K562 (cell line): ENCODE measurements at regions not wholly inside any gene's neighbourhood (a gene's known extent, or its start where the extent isn't known, plus 50 kb on each side); places are given as distances from the start of the nearest gene placed in this dataset.

ENCODE experiments used
- ATAC-seq: fragments of 200-7000 bp; cut with Tn5 transposase; 3 replicates; pipeline ENCODE4 v1.9.1; 2020; ENCODE audit warnings: moderate library complexity
- BruUV-seq: library from RNA; stranded (reverse); fragments of 400-500 nt; replicated peaks from 2 replicates; lab custom pipeline; 2021; lab: Mats Ljungman, UMichigan
- CTCF ChIA-PET: fragments of 300-600 bp; formaldehyde crosslinking; extraction: SDS; loops from one replicate; lab custom pipeline; 2021; ENCODE audit warnings: low intra/inter-chr PET ratio; lab: Yijun Ruan, JAX
- POLR2A ChIA-PET: fragments of 300-600, 350-650 bp; sonication (Branson Sonifier 250); formaldehyde crosslinking; extraction: SDS; loops from one replicate; lab custom pipeline; 2021; ENCODE audit warnings: antibody characterized with exemption, inconsistent platforms; lab: Yijun Ruan, JAX
- DNase-seq, 4 experiments: peaks; one replicate each; pipeline versions ENCODE4 v3.0.0 to v3.0.0-alpha.2; 2011 to 2018; ENCODE audit warnings: low spot score in 3 of 4, mixed read lengths in 3 of 4; ENCODE audit errors: extremely low read depth in 1 of 4
- FAIRE-seq: peaks from 2 replicates; lab custom pipeline; 2011; peaks lifted over from hg19 to GRCh38; lab: Jason Lieb, UNC
- H2AFZ ChIP-seq: 2 replicates; pipeline ENCODE4 v1.6.0; 2011; ENCODE audit warnings: low read depth, low read length, control low read depth, inconsistent platforms
- H3K27ac ChIP-seq: fragments of 200-600 bp; 3 replicates; pipeline ENCODE4 v1.8.0; 2011; ENCODE audit warnings: low read depth, mild to moderate bottlenecking, control low read depth, inconsistent platforms, low read length, moderate library complexity, mixed read lengths; ENCODE audit errors: extremely low read depth
- H3K27me3 ChIP-seq, 2 experiments: fragments of 300-600 bp in 1 of 2; 2 replicates in 1 of 2; 3 replicates in 1 of 2; pipeline versions ENCODE4 v1.6.0 to v1.8.0; 2011; ENCODE audit warnings: inconsistent platforms in 2 of 2, low read length in 2 of 2, mild to moderate bottlenecking in 1 of 2, mixed read lengths in 1 of 2, moderate library complexity in 1 of 2; ENCODE audit not compliant: control insufficient read depth in 2 of 2, insufficient read depth in 2 of 2
- H3K36me3 ChIP-seq: fragments of 300-600 bp; 3 replicates; pipeline ENCODE4 v1.8.0; 2011; ENCODE audit warnings: mild to moderate bottlenecking, low read length, inconsistent platforms; ENCODE audit not compliant: control insufficient read depth, insufficient read depth
- H3K4me1 ChIP-seq, 2 experiments: fragments of 200-600 bp in 1 of 2; replicated peaks in 1 of 2; 2 replicates in 1 of 2; 3 replicates in 1 of 2; pipeline versions ENCODE4 v1.5.1 to v1.8.0; 2011; ENCODE audit warnings: inconsistent platforms in 2 of 2, low read length in 2 of 2, mild to moderate bottlenecking in 1 of 2, mixed read lengths in 1 of 2, moderate library complexity in 1 of 2; ENCODE audit not compliant: control insufficient read depth in 2 of 2, insufficient read depth in 2 of 2
- H3K4me2 ChIP-seq: 2 replicates; pipeline ENCODE4 v1.6.1; 2011; ENCODE audit warnings: low read length, control low read depth, inconsistent platforms, mixed read lengths; ENCODE audit not compliant: insufficient read depth
- H3K4me3 ChIP-seq: fragments of 200-600 bp; sonication (generic), shearing (Covaris generic); 2 replicates; pipeline ENCODE4 v1.5.1; 2016; ENCODE audit warnings: control low read depth, inconsistent platforms
- H3K79me2 ChIP-seq: fragments of 200-600 bp; 3 replicates; pipeline ENCODE4 v1.8.0; 2011; ENCODE audit warnings: low read length, inconsistent platforms; ENCODE audit not compliant: control insufficient read depth, insufficient read depth
- H3K9ac ChIP-seq, 2 experiments: 2 replicates each; pipeline versions ENCODE4 v1.6.0 to v1.6.1; 2011; ENCODE audit warnings: low read depth in 2 of 2, low read length in 2 of 2, control low read depth in 1 of 2, inconsistent platforms in 1 of 2, mild to moderate bottlenecking in 1 of 2, mixed read lengths in 1 of 2; ENCODE audit not compliant: insufficient read depth in 1 of 2
- H3K9me1 ChIP-seq: one replicate; pipeline ENCODE4 v1.6.0; 2011; ENCODE audit warnings: inconsistent platforms, mild to moderate bottlenecking, low read length, moderate library complexity; ENCODE audit not compliant: control insufficient read depth, insufficient read depth
- H3K9me3 ChIP-seq: replicated peaks from 2 replicates; pipeline ENCODE4 v1.5.1; 2011; ENCODE audit warnings: low read depth, low read length, inconsistent platforms; ENCODE audit not compliant: control insufficient read depth, insufficient read depth
- H4K20me1 ChIP-seq: replicated peaks from 2 replicates; pipeline ENCODE4 v1.6.1; 2011; ENCODE audit warnings: low read length, inconsistent platforms, mixed read lengths; ENCODE audit not compliant: control insufficient read depth, insufficient read depth
- ARID1B ChIP-seq: fragments of 450-650 bp; IDR thresholded peaks from 2 replicates; pipeline ENCODE4 v1.6.1; 2016; ENCODE audit warnings: antibody characterized with exemption, mild to moderate bottlenecking, inconsistent platforms
- OTX1 ChIP-seq: fragments of 450-650 bp; formaldehyde crosslinking; IDR thresholded peaks from 2 replicates; pipeline ENCODE4 v1.4.0; 2022; ENCODE audit warnings: mild to moderate bottlenecking
- PRPF4 ChIP-seq: fragments of 200-400 bp; formaldehyde crosslinking; IDR thresholded peaks from one replicate; pipeline ENCODE4 v1.6.1; 2017; ENCODE audit warnings: low read length, low read depth, mild to moderate bottlenecking; ENCODE audit not compliant: insufficient read depth, poor library complexity, severe bottlenecking
- RBM22 ChIP-seq: fragments of 200-400 bp; formaldehyde crosslinking; IDR thresholded peaks from 2 replicates; pipeline ENCODE4 v1.6.1; 2018; ENCODE audit warnings: low read length, low read depth; ENCODE audit not compliant: poor library complexity, severe bottlenecking
- SMAD4 ChIP-seq: fragments of 250-450 bp; sonication (Bioruptor Pico); conservative IDR thresholded peaks from 2 replicates; pipeline ENCODE4 v1.8.0; 2021; ENCODE audit warnings: inconsistent platforms, mild to moderate bottlenecking, moderate library complexity
- ZKSCAN3 ChIP-seq: fragments of 250-450 bp; sonication (Bioruptor Pico); IDR thresholded peaks from 2 replicates; pipeline ENCODE4 v1.4.0; 2020
- WGBS: fragments of 100-300 bp; shearing (Covaris generic); methylation state at CpG from one replicate; pipeline ENCODE4 v1.1.6; 2016; ENCODE audit warnings: low coverage, mixed read lengths; ENCODE audit not compliant: insufficient coverage; ENCODE audit errors: missing lambda C conversion rate; 5-methylcytosine and 5-hydroxymethylcytosine counted together
- in situ Hi-C: fragments of 300-500 bp; cut with MboI; formaldehyde crosslinking; loops from 4 replicates; pipeline ENCODE4 v1.15.0; 2018; ENCODE audit warnings: inconsistent platforms, mixed read lengths
- intact Hi-C: fragments of 100-400 bp; cut with micrococcal nuclease; formaldehyde crosslinking; loops from 2 replicates; pipeline ENCODE4 v1.14.2; 2022
- TF ChIP-seq, protein P1 (sequence below): IDR thresholded peaks from 3 replicates; pipeline ENCODE4 v1.6.1; 2011; ENCODE audit warnings: borderline replicate concordance, mild to moderate bottlenecking; ENCODE audit not compliant: insufficient read length, insufficient read depth

DNA sequence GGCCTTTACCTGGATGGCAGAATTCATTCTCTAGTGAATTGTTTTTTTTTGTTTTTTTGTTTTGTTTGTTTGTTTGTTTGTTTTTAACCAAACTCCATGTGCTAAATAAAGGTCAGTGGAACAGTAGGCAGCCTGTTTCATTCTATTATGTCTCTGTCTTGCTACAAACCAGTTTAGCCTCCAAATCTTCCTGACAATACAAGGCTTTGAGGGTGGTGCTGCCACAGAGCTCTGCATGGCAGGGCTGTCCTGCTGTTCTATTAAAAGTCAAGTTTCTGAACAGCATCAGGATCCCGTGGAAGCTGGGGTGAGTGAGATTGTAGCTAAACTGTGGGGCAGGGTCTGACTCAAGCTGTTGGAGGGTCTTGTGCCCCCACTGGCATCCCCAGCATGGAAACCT lies 144.1 kb upstream of the MAST4 start:
- Histone ChIP-seq H2AFZ (no peak overlapping the region), H3K27me3 (no peaks in the 10 kb centered on the region), H3K9me1 (no peaks in the 10 kb centered on the region), H3K9ac (no peak overlapping the region), H3K27ac (no peak overlapping the region), H3K4me2 (no peak overlapping the region), H3K9me3 (no peaks in the 10 kb centered on the region), H3K4me3 (no peak overlapping the region), H4K20me1 (no peaks in the 10 kb centered on the region), H3K4me1 (no peaks in the 10 kb centered on the region), H3K36me3 (no peaks in the 10 kb centered on the region), H3K79me2 (no peaks in the 10 kb centered on the region)
- ATAC-seq, result no peak
- in situ Hi-C loops (no loop called here), intact Hi-C loops (no loop called here)
- ChIA-PET CTCF (no interaction called here), POLR2A (no interaction called here)
- 14% methylated on average over 1 of the region's 1 CpG for WGBS
- BruUV-seq, result no TSS peak
- DNase-seq, result no peak
- no peak for TF ChIP-seq PRPF4
- TF ChIP-seq, protein P1, sequence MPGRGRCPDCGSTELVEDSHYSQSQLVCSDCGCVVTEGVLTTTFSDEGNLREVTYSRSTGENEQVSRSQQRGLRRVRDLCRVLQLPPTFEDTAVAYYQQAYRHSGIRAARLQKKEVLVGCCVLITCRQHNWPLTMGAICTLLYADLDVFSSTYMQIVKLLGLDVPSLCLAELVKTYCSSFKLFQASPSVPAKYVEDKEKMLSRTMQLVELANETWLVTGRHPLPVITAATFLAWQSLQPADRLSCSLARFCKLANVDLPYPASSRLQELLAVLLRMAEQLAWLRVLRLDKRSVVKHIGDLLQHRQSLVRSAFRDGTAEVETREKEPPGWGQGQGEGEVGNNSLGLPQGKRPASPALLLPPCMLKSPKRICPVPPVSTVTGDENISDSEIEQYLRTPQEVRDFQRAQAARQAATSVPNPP, result no peak
- TF ChIP-seq OTX1 (CRISPR knock-in tag), result no peak
- TF ChIP-seq SMAD4 (CRISPR knock-in tag), result no peak
- no peak for TF ChIP-seq ZKSCAN3 (CRISPR knock-in tag)
- TF ChIP-seq ARID1B, result no peak
- no peak for TF ChIP-seq RBM22
- FAIRE-seq, result no peak
